ENCODE measurements at regions not wholly inside any gene's neighbourhood (a gene's known extent, or its start where the extent isn't known, plus 50 kb on each side); places are given as distances from the start of the nearest gene placed in this dataset.

GRCh38 chr16:86992587-86992986 is 324.6 kb downstream of the C16orf95 start:
- Histone ChIP-seq H3K4me1 (ENCODE audit: insufficient read depth, low read length, poor library complexity, severe bottlenecking) (no peaks in the 10 kb centered on the region), H3K4me2 (ENCODE audit: low read length) (no peak overlapping the region), H3K9me3 (ENCODE audit: low read length) (no peaks in the 10 kb centered on the region), H2AFZ (ENCODE audit: low read length) (no peak overlapping the region), H3K4me3 (ENCODE audit: low read depth, low read length, poor library complexity, severe bottlenecking) (no peak overlapping the region), H4K20me1 (ENCODE audit: insufficient read depth, low read length) (no peaks in the 10 kb centered on the region), H3K36me3 (ENCODE audit: insufficient read depth, low read length) (no peaks in the 10 kb centered on the region), H3K79me2 (ENCODE audit: insufficient read depth, low read depth, low read length) (no peaks in the 10 kb centered on the region), H3K27ac (ENCODE audit: low read depth, low read length, poor library complexity, severe bottlenecking) (no peak overlapping the region), H3K9me2 (ENCODE audit: insufficient read depth, low read length) (no peaks in the 10 kb centered on the region)
- intact Hi-C loops (cut with micrococcal nuclease; ENCODE audit: unreplicated experiment): no loop called here
- no TSS peak for BruUV-seq (replicated peaks)
- no peak for TF ChIP-seq CTCF (conservative IDR thresholded peaks at IDR 0.05; ENCODE audit: low read length)
- TF ChIP-seq EZH2phosphoT487 (IDR thresholded peaks at IDR 0.05; ENCODE audit: borderline replicate concordance, low read depth, low read length): no peak
- ChIA-PET CTCF (ENCODE audit: unreplicated experiment) (no interaction called here), POLR2A (no interaction called here)
- no peak for DNase-seq (ENCODE audit: low spot score)

GRCh38 chr16:86993426-86994110 is 323.6 kb downstream of the C16orf95 start:
- Histone ChIP-seq H3K9me3 (ENCODE audit: low read length) (no peaks in the 10 kb centered on the region), H3K4me2 (ENCODE audit: low read length) (no peak overlapping the region), H3K36me3 (ENCODE audit: insufficient read depth, low read length) (no peaks in the 10 kb centered on the region), H3K27ac (ENCODE audit: low read depth, low read length, poor library complexity, severe bottlenecking) (no peak overlapping the region), H3K79me2 (ENCODE audit: insufficient read depth, low read depth, low read length) (no peaks in the 10 kb centered on the region), H3K4me3 (ENCODE audit: low read depth, low read length, poor library complexity, severe bottlenecking) (no peak overlapping the region), H3K4me1 (ENCODE audit: insufficient read depth, low read length, poor library complexity, severe bottlenecking) (no peaks in the 10 kb centered on the region), H3K9me2 (ENCODE audit: insufficient read depth, low read length) (no peaks in the 10 kb centered on the region), H2AFZ (ENCODE audit: low read length) (no peak overlapping the region), H4K20me1 (ENCODE audit: insufficient read depth, low read length) (no peaks in the 10 kb centered on the region)
- BruUV-seq (replicated peaks): no TSS peak
- POLR2A ChIA-PET: no interaction called here
- CTCF ChIA-PET (ENCODE audit: unreplicated experiment): no interaction called here
- no peak for TF ChIP-seq CTCF (conservative IDR thresholded peaks at IDR 0.05; ENCODE audit: low read length)
- no peak for TF ChIP-seq EZH2phosphoT487 (IDR thresholded peaks at IDR 0.05; ENCODE audit: borderline replicate concordance, low read depth, low read length)
- DNase-seq (ENCODE audit: low spot score): no peak
- intact Hi-C loops (cut with micrococcal nuclease; ENCODE audit: unreplicated experiment): no loop called here

GRCh38 chr16:86994215-86994614 is 323.0 kb downstream of the C16orf95 start:
- no peak for DNase-seq (ENCODE audit: low spot score)
- intact Hi-C loops (cut with micrococcal nuclease; ENCODE audit: unreplicated experiment): no loop called here
- Histone ChIP-seq H3K9me3 (ENCODE audit: low read length) (no peaks in the 10 kb centered on the region), H4K20me1 (ENCODE audit: insufficient read depth, low read length) (no peaks in the 10 kb centered on the region), H3K4me3 (ENCODE audit: low read depth, low read length, poor library complexity, severe bottlenecking) (no peak overlapping the region), H3K27ac (ENCODE audit: low read depth, low read length, poor library complexity, severe bottlenecking) (no peak overlapping the region), H2AFZ (ENCODE audit: low read length) (no peak overlapping the region), H3K36me3 (ENCODE audit: insufficient read depth, low read length) (no peaks in the 10 kb centered on the region), H3K79me2 (ENCODE audit: insufficient read depth, low read depth, low read length) (no peaks in the 10 kb centered on the region), H3K4me2 (ENCODE audit: low read length) (no peak overlapping the region), H3K9me2 (ENCODE audit: insufficient read depth, low read length) (no peaks in the 10 kb centered on the region), H3K4me1 (ENCODE audit: insufficient read depth, low read length, poor library complexity, severe bottlenecking) (no peaks in the 10 kb centered on the region)
- ChIA-PET CTCF (ENCODE audit: unreplicated experiment) (no interaction called here), POLR2A (no interaction called here)
- BruUV-seq (replicated peaks): no TSS peak
- TF ChIP-seq CTCF (conservative IDR thresholded peaks at IDR 0.05; ENCODE audit: low read length): no peak

Data from OCI-LY7 (cell line).